T-helper 2 cell treated with Interferon-gamma antibody and Interleukin-4, amounts not matched to agents 5 μg/mL and 100 μg/mL, for 36 hours (primary cell): ENCODE measurements at regions not wholly inside any gene's neighbourhood (a gene's known extent, or its start where the extent isn't known, plus 50 kb on each side); places are given as distances from the start of the nearest gene placed in this dataset.

Source experiments
- DNase-seq: peaks from one replicate; pipeline ENCODE4 v3.0.0; 2021; ENCODE audit warnings: low spot score
- H3K27ac Mint-ChIP-seq: one replicate; pipeline ENCODE4 v1.8.0; 2021; ENCODE audit warnings: mild to moderate bottlenecking, mixed read lengths
- H3K27me3 Mint-ChIP-seq: one replicate; pipeline ENCODE4 v1.8.0; 2021; ENCODE audit warnings: low read depth, mixed read lengths
- H3K36me3 Mint-ChIP-seq: one replicate; pipeline ENCODE4 v1.8.0; 2021; ENCODE audit warnings: low read depth, mixed read lengths
- H3K4me1 Mint-ChIP-seq: one replicate; pipeline ENCODE4 v1.8.0; 2021; ENCODE audit warnings: low read depth, mixed read lengths
- H3K4me3 Mint-ChIP-seq: one replicate; pipeline ENCODE4 v1.8.0; 2022; ENCODE audit warnings: mild to moderate bottlenecking, moderate library complexity, mixed read lengths
- H3K9me3 Mint-ChIP-seq: one replicate; pipeline ENCODE4 v1.8.0; 2021; ENCODE audit warnings: mixed read lengths

- H3K9me3 Mint-ChIP-seq: no peaks in the 10 kb centered on the region
- DNase-seq: peak; percentile 31
- peak overlapping the region; percentile 7 for H3K4me3 Mint-ChIP-seq
- no peak overlapping the region for H3K27ac Mint-ChIP-seq
- H3K36me3 Mint-ChIP-seq: no peaks in the 10 kb centered on the region
- H3K4me1 Mint-ChIP-seq: peaks cover 21% of the 10 kb centered on the region
- H3K27me3 Mint-ChIP-seq: no peaks in the 10 kb centered on the region
These were observed 146.1 kb upstream of the FGGY start for GRCh38 chr1:59150577-59151386.

- H3K9me3 Mint-ChIP-seq: no peaks in the 10 kb centered on the region
- H3K27ac Mint-ChIP-seq: no peak overlapping the region
- no peak for DNase-seq
- H3K4me1 Mint-ChIP-seq: peaks cover 17% of the 10 kb centered on the region
- H3K4me3 Mint-ChIP-seq: no peak overlapping the region
- no peaks in the 10 kb centered on the region for H3K27me3 Mint-ChIP-seq
- no peaks in the 10 kb centered on the region for H3K36me3 Mint-ChIP-seq
These were observed 145.5 kb upstream of the FGGY start for GRCh38 chr1:59151387-59151761.

DNA sequence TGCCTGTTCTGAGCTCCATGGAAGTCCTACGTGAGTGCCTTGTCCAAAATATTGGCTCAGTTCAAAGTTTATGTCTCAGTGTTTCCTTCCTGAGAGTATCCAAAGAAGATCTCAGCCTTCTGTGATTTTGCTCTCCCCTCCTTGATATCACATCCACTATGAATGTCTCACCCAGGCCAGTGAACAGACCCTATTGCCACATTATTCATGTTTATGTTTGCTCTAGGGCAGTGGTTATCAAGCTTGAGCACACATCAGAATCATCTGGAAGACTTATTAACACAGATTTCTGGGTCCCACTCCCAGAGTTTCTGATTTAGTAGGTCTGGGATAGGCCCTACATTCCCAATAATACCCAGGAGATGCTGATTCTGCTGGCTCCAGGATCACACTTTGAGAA lies 145.0 kb upstream of the FGGY start:
- H3K27me3 Mint-ChIP-seq: no peaks in the 10 kb centered on the region
- H3K36me3 Mint-ChIP-seq: no peaks in the 10 kb centered on the region
- H3K9me3 Mint-ChIP-seq: no peaks in the 10 kb centered on the region
- H3K4me1 Mint-ChIP-seq: peaks cover 15% of the 10 kb centered on the region
- no peak for DNase-seq
- no peak overlapping the region for H3K27ac Mint-ChIP-seq
- no peak overlapping the region for H3K4me3 Mint-ChIP-seq

- DNase-seq: no peak
- Mint-ChIP-seq H3K9me3 (peaks cover 5% of the 10 kb centered on the region), H3K27ac (no peak overlapping the region), H3K36me3 (no peaks in the 10 kb centered on the region), H3K4me1 (peaks cover 15% of the 10 kb centered on the region), H3K4me3 (no peak overlapping the region), H3K27me3 (no peaks in the 10 kb centered on the region)
These were observed 144.4 kb upstream of the FGGY start for GRCh38 chr1:59152511-59152910.

DNA sequence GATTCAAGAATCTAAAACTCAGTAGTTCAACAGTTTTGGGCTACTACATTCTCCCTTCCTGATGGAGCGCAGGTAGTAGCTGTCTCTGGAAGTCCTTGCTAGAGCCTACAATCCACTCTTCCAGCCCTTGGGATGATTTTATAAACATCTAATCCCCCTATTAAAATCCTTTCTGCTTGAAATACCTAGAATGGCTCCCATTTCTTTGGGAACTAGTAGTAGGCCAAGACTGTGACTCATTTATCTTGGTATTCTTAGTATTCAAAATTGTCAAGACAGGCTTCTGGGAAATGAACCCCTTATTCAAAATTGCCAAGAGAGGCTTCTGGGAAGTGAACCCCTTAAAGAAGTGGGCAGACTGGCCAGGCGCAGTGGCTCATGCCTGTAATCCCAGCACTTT lies 142.5 kb upstream of the FGGY start:
- peaks cover 3% of the 10 kb centered on the region for H3K36me3 Mint-ChIP-seq
- no peak overlapping the region for H3K27ac Mint-ChIP-seq
- no peak for DNase-seq
- no peak overlapping the region for H3K4me3 Mint-ChIP-seq
- H3K4me1 Mint-ChIP-seq: peaks cover 12% of the 10 kb centered on the region
- H3K27me3 Mint-ChIP-seq: no peaks in the 10 kb centered on the region
- H3K9me3 Mint-ChIP-seq: peaks cover 18% of the 10 kb centered on the region

DNA sequence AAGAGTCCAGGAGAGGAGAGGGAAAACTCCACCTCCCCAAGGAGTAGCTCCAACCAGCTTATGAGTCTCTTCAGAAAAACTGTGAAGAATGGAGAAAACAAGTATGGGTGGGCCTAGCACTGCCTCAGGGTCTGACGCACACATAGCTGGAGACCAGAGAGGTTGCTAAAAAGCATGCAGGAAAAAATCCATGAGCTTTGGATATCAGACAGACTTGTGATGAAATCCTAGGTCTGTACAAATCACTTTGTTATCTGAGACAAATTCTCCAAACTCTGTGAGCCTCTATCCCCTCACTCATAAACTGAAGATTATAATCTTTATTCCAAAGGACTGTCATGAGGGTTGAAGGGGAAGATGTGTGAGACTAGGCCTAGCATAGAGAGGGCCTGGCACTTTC lies 141.5 kb upstream of the FGGY start:
- Mint-ChIP-seq H3K27me3 (no peaks in the 10 kb centered on the region), H3K9me3 (peaks cover 26% of the 10 kb centered on the region), H3K36me3 (peaks cover 3% of the 10 kb centered on the region), H3K27ac (no peak overlapping the region), H3K4me1 (peaks cover 7% of the 10 kb centered on the region), H3K4me3 (no peak overlapping the region)
- DNase-seq: no peak

DNA sequence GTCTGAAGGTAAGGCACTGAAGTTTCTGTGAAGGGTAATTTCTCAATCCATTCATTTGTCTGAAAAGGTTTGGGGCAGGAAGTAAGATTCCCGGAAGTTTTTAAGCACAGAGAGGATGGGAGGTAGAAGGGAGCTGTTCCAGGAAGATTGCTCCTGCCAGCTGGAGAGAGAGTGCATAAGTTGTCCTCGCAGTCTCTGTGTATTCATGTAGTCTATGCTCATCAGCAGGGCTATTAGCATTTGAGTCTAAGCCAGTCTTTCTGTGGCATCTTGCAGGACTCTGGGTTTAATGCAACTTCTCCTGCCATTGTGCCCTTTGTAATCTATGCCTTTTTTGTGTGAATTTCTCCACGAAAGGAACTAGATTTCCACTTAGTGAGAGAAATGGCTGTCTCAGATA lies 140.8 kb upstream of the FGGY start:
- Mint-ChIP-seq H3K27ac (no peak overlapping the region), H3K36me3 (peaks cover 3% of the 10 kb centered on the region), H3K4me3 (no peak overlapping the region), H3K27me3 (peaks cover 2% of the 10 kb centered on the region), H3K4me1 (peaks cover under 1% of the 10 kb centered on the region), H3K9me3 (peaks cover 26% of the 10 kb centered on the region)
- no peak for DNase-seq

GRCh38 chr1:59156526-59157199 lies 140.2 kb upstream of the FGGY start:
- peaks cover 3% of the 10 kb centered on the region for H3K36me3 Mint-ChIP-seq
- DNase-seq: no peak
- no peak overlapping the region for H3K27ac Mint-ChIP-seq
- H3K4me3 Mint-ChIP-seq: no peak overlapping the region
- peaks cover 26% of the 10 kb centered on the region for H3K9me3 Mint-ChIP-seq
- H3K27me3 Mint-ChIP-seq: peaks cover 2% of the 10 kb centered on the region
- no peaks in the 10 kb centered on the region for H3K4me1 Mint-ChIP-seq

- no peak overlapping the region for H3K27ac Mint-ChIP-seq
- no peak overlapping the region for H3K4me3 Mint-ChIP-seq
- DNase-seq: no peak
- peaks cover 3% of the 10 kb centered on the region for H3K36me3 Mint-ChIP-seq
- peaks cover 2% of the 10 kb centered on the region for H3K27me3 Mint-ChIP-seq
- no peaks in the 10 kb centered on the region for H3K4me1 Mint-ChIP-seq
- H3K9me3 Mint-ChIP-seq: peaks cover 26% of the 10 kb centered on the region
These were observed 138.6 kb upstream of the FGGY start for GRCh38 chr1:59158321-59158720.

GRCh38 chr1:59159557-59160203 lies 137.2 kb upstream of the FGGY start:
- H3K27ac Mint-ChIP-seq: no peak overlapping the region
- peaks cover 3% of the 10 kb centered on the region for H3K36me3 Mint-ChIP-seq
- no peak for DNase-seq
- H3K4me1 Mint-ChIP-seq: no peaks in the 10 kb centered on the region
- peaks cover 9% of the 10 kb centered on the region for H3K27me3 Mint-ChIP-seq
- H3K9me3 Mint-ChIP-seq: peaks cover 26% of the 10 kb centered on the region
- H3K4me3 Mint-ChIP-seq: no peak overlapping the region

- Mint-ChIP-seq H3K36me3 (peaks cover 3% of the 10 kb centered on the region), H3K27ac (no peak overlapping the region), H3K9me3 (peaks cover 28% of the 10 kb centered on the region), H3K27me3 (peaks cover 20% of the 10 kb centered on the region), H3K4me1 (no peaks in the 10 kb centered on the region), H3K4me3 (no peak overlapping the region)
- no peak for DNase-seq
These were observed 135.8 kb upstream of the FGGY start for GRCh38 chr1:59161136-59161535.

- H3K27ac Mint-ChIP-seq: no peak overlapping the region
- H3K36me3 Mint-ChIP-seq: peaks cover 3% of the 10 kb centered on the region
- peaks cover 32% of the 10 kb centered on the region for H3K27me3 Mint-ChIP-seq
- DNase-seq: no peak
- H3K4me3 Mint-ChIP-seq: no peak overlapping the region
- H3K9me3 Mint-ChIP-seq: peaks cover 25% of the 10 kb centered on the region
- H3K4me1 Mint-ChIP-seq: no peaks in the 10 kb centered on the region
These were observed 134.2 kb upstream of the FGGY start for GRCh38 chr1:59162665-59163064.

GRCh38 chr1:59163268-59164092 lies 133.4 kb upstream of the FGGY start:
- Mint-ChIP-seq H3K4me1 (no peaks in the 10 kb centered on the region), H3K36me3 (no peaks in the 10 kb centered on the region), H3K4me3 (no peak overlapping the region), H3K27me3 (peaks cover 33% of the 10 kb centered on the region), H3K27ac (no peak overlapping the region), H3K9me3 (peaks cover 21% of the 10 kb centered on the region)
- DNase-seq: no peak

- DNase-seq: no peak
- peaks cover 38% of the 10 kb centered on the region for H3K27me3 Mint-ChIP-seq
- no peak overlapping the region for H3K4me3 Mint-ChIP-seq
- H3K27ac Mint-ChIP-seq: no peak overlapping the region
- H3K4me1 Mint-ChIP-seq: no peaks in the 10 kb centered on the region
- H3K36me3 Mint-ChIP-seq: no peaks in the 10 kb centered on the region
- peaks cover 13% of the 10 kb centered on the region for H3K9me3 Mint-ChIP-seq
These were observed 132.5 kb upstream of the FGGY start for GRCh38 chr1:59164371-59164770.
